Heart right ventricle (tissue), 16 donors: ENCODE measurements at regions not wholly inside any gene's neighbourhood (a gene's known extent, or its start where the extent isn't known, plus 50 kb on each side); places are given as distances from the start of the nearest gene placed in this dataset.

ENCODE experiments used
- ATAC-seq, 8 donors: fragments of 200-7000 bp; cut with Tn5 transposase; one replicate each; pipeline ENCODE4 v1.9.1; 2020; ENCODE audit warnings: mild to moderate bottlenecking in 8 of 8, moderate library complexity in 8 of 8, moderate number of reproducible peaks in 1 of 8
- DNase-seq, 2 donors: peaks; one replicate each; pipeline ENCODE4 v3.0.0-alpha.2; 2020
- H3K27ac ChIP-seq, 10 donors: fragments of 200-600 bp; sonication (generic) in 2 of 10; one replicate each; pipeline versions ENCODE4 v1.5.0 to v1.8.0; 2020 to 2022; ENCODE audit warnings: mild to moderate bottlenecking in 3 of 10
- H3K27me3 ChIP-seq, 7 donors: fragments of 200-600 bp; one replicate each; pipeline ENCODE4 v1.8.0; 2021 to 2022; ENCODE audit warnings: mild to moderate bottlenecking in 2 of 7
- H3K36me3 ChIP-seq, 9 donors: fragments of 200-600 bp; sonication (generic) in 1 of 9; one replicate each; pipeline versions ENCODE4 v1.5.0 to v1.8.0; 2020 to 2022; ENCODE audit warnings: mild to moderate bottlenecking in 2 of 9
- H3K4me1 ChIP-seq, 9 donors: fragments of 200-600 bp; sonication (generic) in 1 of 9; one replicate each; pipeline versions ENCODE4 v1.5.0 to v1.8.0; 2020 to 2022; ENCODE audit warnings: mild to moderate bottlenecking in 4 of 9
- H3K4me3 ChIP-seq, 10 donors: fragments of 200-600 bp; sonication (generic) in 2 of 10; one replicate each; pipeline versions ENCODE4 v1.5.0 to v1.8.0; 2020 to 2022; ENCODE audit warnings: mild to moderate bottlenecking in 7 of 10, moderate library complexity in 2 of 10
- H3K9me3 ChIP-seq, 11 donors: fragments of 200-600 bp in 10 of 11; sonication (generic) in 2 of 11; one replicate each; pipeline versions ENCODE4 v1.5.0 to v1.8.0; 2013 to 2022; ENCODE audit warnings: mild to moderate bottlenecking in 2 of 11, control low read depth in 1 of 11, moderate library complexity in 1 of 11
- CTCF ChIP-seq, 9 donors: fragments of 200-600 bp; sonication (generic) in 2 of 9; IDR thresholded peaks; one replicate each; pipeline versions ENCODE4 v1.5.0 to v1.8.0; 2021 to 2022; ENCODE audit warnings: antibody characterized with exemption in 9 of 9, mild to moderate bottlenecking in 5 of 9, moderate library complexity in 1 of 9
- WGBS, 2 donors: extraction: QIAGEN DNeasy Blood & Tissue Kit; methylation state at CpG; one replicate each; pipeline ENCODE4 v1.1.7; 2013; ENCODE audit warnings: inconsistent platforms in 1 of 2; 5-methylcytosine and 5-hydroxymethylcytosine counted together
- intact Hi-C, 10 donors: fragments of 100-400 bp; cut with DNase I; formaldehyde crosslinking; loops; one replicate each; pipeline versions ENCODE4 v1.11.1 to v1.14.2; 2022
- donor health status: Arrhythmogenic right ventricular cardiomyopathy.
- donor health status: ischemic (EF 13 %, LVEDD 7.1; RV severe dilation, severe dysfunction).
- donor health status: healthy with polysubstance abuse.
- donor health status: DM: no; HTN: yes; CAD: no.
- donor health status: DM: no; HTN: no; CAD: no.
- donor health status: ischemic (EF 25% LVEDD 6.9; RV normal size, moderate dysfunction).
- donor health status: ischemic (EF 25% LVEDD 5.7; RV mildly dilated, moderate dysfunction).
- donor health status: healthy.
- donor health status: DM: yes; HTN: yes; CAD: no.
- donor health status: Ischemic cardiomyopathy.
- donor health status: ischemic (EF 35%, LVEDD 5.7; RV mildly dilated, moderate dysfunction).
- donor health status: nonischemic (EF 11% LVEDD 7.7; RV severe dilation, severe dysfunction).
- donor health status: DM: yes; HTN: yes; CAD: no.
- donor health status: PGD.
- donor health status: ischemic (EF 29% LVEDD 5.4; RV normal size, mild dysfunction).
- donor health status: nonischemic (EF 23%, LVEDD 6.1; RV moderate dilation, normal function).

GRCh38 chr5:124093658-124094057 lies 581.7 kb downstream of the CSNK1G3 start:
- no peaks in the 10 kb centered on the region for H3K36me3 ChIP-seq
- H3K27ac ChIP-seq = no peak overlapping the region
- H3K4me1 ChIP-seq = no peaks in the 10 kb centered on the region
- no peak overlapping the region for H3K4me3 ChIP-seq
- intact Hi-C loops = no loop called here
- DNase-seq (no peak), ATAC-seq (no peak)
- no peak for TF ChIP-seq CTCF (IDR thresholded peaks at IDR 0.05)
- no peaks in the 10 kb centered on the region for H3K27me3 ChIP-seq
- 92 to 95% methylated on average over 1 of the region's 1 CpG for WGBS, 2 donors
- peaks cover 0 to 15% (median 0%) of the 10 kb centered on the region in 11 donors for H3K9me3 ChIP-seq

- intact Hi-C loops = no loop called here
- Histone ChIP-seq H3K9me3 (peaks cover 0 to 7% (median 0%) of the 10 kb centered on the region in 11 donors), H3K36me3 (no peaks in the 10 kb centered on the region), H3K27me3 (no peaks in the 10 kb centered on the region), H3K4me3 (no peak overlapping the region), H3K27ac (no peak overlapping the region), H3K4me1 (no peaks in the 10 kb centered on the region)
- 95% methylated on average over 3 of the region's 3 CpGs for WGBS, 2 donors
- DNase-seq (no peak), ATAC-seq (no peak)
- TF ChIP-seq CTCF (IDR thresholded peaks at IDR 0.05) = no peak
Measured at GRCh38 chr5:124090115-124090514, 578.1 kb downstream of the CSNK1G3 start.

GRCh38 chr5:124089578-124089977 lies 577.6 kb downstream of the CSNK1G3 start:
- DNase-seq (no peak), ATAC-seq (no peak)
- H3K36me3 ChIP-seq = no peaks in the 10 kb centered on the region
- H3K4me3 ChIP-seq = no peak overlapping the region
- no peak overlapping the region for H3K27ac ChIP-seq
- intact Hi-C loops = no loop called here
- H3K4me1 ChIP-seq = no peaks in the 10 kb centered on the region
- peaks cover 0 to 6% (median 0%) of the 10 kb centered on the region in 11 donors for H3K9me3 ChIP-seq
- no peak for TF ChIP-seq CTCF (IDR thresholded peaks at IDR 0.05)
- no peaks in the 10 kb centered on the region for H3K27me3 ChIP-seq
- WGBS, 2 donors = 61 to 80% methylated on average over 2 of the region's 2 CpGs

- 72 to 78% methylated on average over 5 of the region's 5 CpGs for whole genome bisulfite sequencing, 2 donors
- no peak for TF ChIP-seq CTCF (IDR thresholded peaks at IDR 0.05)
- no peak overlapping the region for H3K27ac ChIP-seq
- no peaks in the 10 kb centered on the region for H3K27me3 ChIP-seq
- intact Hi-C loops = no loop called here
- no peak for ATAC-seq
- no peaks in the 10 kb centered on the region for H3K36me3 ChIP-seq
- no peak overlapping the region for H3K4me3 ChIP-seq
- H3K9me3 ChIP-seq = peaks cover 0 to 6% (median 0%) of the 10 kb centered on the region in 11 donors
- no peaks in the 10 kb centered on the region for H3K4me1 ChIP-seq
- no peak for DNase-seq
Measured at GRCh38 chr5:124088289-124089032, 576.5 kb downstream of the CSNK1G3 start.
